GM21825 (cell line): ENCODE measurements at regions not wholly inside any gene's neighbourhood (a gene's known extent, or its start where the extent isn't known, plus 50 kb on each side); places are given as distances from the start of the nearest gene placed in this dataset.

Experiments
- ATAC-seq: cut with Tn5 transposase; IDR thresholded peaks from one replicate; pipeline ENCODE4 v1.9.1; 2021; ENCODE audit warnings: mild to moderate bottlenecking, moderate library complexity; ENCODE audit not compliant: unreplicated experiment

DNA sequence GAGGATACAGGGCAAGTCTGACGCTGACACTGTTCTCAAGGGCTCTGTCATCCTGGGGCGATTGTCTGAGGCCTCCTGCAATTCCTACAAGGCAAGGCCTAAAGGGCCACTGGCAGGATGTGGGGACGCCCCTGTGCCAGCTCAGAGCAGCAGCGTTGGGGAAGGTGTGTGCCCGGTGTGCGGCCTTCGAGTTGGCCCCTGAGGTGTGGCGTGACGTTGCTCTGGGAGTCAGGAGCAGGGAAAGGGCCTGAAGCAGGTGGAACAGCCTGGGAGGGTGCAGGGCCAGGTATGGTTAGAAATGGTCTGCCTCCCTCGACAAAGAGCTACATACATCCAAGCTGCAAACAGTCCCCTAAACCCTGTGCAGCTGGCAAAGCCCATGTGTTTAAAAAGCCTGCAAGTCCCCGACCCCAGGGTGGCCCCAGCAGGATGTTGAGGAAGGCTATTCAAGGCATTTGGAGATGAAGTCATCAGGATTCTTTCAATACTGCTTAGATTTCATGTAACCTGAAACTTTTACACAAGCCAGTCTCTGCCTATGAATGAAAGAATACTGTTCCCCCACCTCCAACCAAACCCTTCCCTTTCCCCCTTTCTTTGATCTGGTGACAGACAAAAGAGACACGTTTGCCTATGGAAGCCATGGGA, 142.5 kb upstream of the TNS3 start:
- no peak for ATAC-seq

DNA sequence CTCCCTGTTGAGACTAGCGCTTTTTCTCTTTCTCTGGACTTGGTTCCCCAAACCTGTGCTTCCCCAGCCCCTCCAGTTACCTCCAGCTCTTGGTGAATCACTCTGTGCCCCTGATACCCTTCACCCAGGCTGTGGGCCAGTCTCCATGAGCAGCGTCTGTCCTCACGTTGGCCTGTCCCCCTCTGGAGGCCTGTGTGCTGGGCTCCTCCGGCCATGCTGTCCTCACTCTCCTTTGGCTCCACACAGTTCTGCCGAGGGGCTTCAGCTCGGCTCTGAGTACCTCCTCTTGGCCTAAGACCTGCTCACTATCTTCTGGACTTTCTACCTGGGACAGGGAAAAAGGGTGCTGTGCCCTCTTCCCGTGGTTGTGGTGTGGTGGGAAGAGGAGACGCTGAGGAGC, 140.2 kb upstream of the TNS3 start:
- no peak for ATAC-seq

DNA sequence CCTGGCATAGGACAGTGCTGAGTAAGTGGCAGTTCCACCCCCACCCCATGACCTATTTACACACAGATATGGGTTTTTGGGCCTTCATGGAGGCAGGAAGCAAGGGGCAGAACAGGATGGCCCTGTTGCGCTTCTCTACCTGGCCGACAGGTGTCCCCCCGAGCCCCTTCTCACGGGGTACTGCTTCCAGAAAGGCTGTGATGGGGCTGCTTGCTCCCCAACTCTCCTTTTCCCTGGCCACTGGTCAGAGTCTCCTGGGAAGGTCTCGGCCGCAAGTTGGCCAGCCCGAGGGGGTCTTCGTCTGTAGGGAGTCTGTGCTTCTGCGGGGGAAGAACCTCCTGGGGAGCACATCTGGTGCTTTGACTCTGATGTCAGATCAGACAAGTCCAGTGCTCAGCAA, 139.8 kb upstream of the TNS3 start:
- ATAC-seq: no peak

DNA sequence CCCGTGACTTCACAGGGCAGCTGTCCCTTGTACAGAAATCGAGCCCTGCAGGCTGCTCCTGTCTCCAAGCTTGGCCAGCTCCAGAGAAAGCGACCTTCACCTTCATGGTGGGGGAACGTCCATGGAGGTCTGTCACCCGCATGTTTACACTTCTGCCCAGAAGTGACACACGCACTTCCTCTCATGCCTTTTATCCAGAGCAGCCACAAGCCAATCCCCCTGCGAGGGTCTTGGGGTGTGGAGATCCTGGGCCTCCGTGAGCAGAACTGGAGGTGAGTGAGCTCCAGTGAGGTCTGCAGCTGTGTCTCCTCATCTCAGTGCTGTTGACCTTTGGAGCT, 139.0 kb upstream of the TNS3 start:
- no peak for ATAC-seq

DNA sequence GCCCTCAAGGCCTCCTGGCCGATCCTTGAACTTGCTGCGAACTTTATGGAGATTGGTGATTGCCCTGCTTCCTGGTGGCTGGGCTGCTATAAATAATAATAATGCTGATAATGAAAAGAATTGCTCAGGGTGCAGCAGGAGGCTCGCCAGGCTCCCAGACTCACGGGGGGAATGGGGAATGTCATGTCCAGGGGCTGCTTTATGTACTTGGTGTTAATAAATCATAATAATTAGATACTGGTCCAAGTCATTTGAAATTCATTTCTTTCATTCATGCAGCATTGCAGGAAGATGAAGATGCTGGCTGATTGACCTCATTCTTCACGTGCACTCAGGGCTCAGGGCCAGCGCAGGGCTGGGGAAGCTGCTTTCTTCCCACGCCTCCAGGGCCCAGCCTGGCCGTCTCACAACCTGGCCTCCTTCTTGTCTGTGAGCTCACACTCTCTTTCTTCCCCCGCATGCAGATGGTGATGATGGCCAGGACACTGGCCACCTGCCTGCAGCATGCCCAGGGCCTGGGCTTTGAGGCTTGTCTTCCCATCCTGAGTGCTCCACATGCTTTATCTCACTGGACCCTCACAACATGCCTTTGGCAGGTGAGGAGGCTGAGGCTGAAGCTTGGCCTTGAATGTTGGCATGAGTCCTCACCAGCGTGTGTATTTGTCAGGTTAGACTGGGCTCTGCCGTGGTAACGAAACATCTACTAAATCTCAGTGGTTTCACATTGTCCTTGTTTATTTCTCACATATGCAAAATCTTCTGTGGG, 138.4 kb upstream of the TNS3 start:
- ATAC-seq: peak; percentile 65

DNA sequence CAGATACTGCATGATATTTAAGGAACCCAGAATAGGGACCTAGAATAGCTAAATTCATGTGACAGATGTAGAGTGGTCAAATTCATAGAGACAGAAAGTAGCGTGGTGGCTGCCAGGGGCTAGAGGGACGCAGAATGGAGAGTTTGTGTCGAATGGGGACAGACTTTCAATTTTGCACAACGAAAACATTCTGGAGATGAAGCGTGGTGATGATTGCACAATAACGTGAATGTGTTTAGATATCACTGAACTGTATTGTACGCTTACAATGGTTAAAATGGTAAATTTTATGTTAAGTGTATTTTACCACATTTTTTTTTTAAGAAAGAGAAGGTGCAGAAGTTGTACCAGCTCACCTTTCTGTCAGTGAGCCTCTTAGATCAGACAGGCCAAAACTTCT, 137.8 kb upstream of the TNS3 start:
- ATAC-seq: no peak

DNA sequence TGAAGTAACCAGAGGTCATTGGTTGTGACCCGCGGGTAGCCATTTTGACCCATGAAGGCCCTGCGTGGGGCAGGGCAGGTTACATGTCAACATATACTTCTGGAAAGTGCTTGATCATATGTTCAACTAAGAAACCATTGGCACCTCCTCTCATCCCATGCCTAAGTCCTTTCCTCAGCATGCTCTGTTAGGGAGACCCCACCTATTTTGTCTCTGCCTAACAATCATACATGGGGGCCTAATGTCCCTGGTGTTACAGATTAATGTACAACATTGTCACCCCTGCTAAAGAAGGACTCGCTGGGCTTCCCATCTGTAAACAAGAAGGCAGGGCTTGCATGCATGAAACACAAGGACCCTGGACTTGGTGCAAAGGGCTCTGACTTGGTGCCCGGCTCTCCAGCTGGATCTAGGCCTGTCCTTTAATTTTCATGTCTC, 133.7 kb upstream of the TNS3 start:
- ATAC-seq: no peak

DNA sequence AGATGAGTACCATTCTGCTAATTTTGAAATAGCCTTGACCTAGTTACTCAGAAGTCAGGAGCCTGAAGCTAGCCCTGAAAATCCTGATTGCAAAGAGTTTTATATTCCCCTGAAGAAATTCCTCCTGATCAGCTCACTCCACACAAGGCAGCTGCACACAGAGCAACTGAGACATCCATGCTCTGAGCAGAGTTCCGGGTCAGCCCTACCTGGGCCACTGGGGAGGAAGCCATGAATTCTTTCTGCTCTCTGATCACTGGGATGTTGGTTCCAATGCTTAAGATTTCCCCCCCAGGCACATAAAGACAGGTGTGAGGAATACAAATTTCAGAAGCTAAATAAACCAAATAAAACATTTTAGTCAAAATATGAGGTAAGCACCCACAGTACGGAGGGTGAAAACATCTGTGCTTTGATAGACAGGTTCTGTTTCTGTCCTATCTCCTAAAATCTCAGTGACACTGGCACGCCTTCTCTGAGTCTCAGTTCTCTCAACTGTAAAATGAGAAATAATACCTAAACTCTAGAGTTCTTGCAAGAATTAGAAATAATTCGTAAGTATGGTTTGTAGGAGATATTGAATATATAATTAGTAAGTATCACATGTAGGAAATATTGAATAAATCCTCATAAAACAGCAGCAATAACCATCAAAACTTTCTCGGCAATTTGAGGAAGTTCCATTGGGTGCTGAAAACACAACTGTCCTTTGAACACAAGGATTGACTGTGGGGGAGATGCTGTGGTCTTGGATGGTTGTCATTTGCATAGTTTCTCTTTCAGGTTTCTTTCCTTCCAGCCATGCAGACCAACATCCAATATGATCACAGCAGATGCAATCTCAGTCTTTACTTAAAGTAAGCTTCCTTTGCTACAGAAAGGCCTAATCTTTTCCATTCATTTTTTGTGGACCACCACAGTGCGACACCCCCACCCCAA, 133.0 kb upstream of the TNS3 start:
- ATAC-seq: peak; percentile 96

DNA sequence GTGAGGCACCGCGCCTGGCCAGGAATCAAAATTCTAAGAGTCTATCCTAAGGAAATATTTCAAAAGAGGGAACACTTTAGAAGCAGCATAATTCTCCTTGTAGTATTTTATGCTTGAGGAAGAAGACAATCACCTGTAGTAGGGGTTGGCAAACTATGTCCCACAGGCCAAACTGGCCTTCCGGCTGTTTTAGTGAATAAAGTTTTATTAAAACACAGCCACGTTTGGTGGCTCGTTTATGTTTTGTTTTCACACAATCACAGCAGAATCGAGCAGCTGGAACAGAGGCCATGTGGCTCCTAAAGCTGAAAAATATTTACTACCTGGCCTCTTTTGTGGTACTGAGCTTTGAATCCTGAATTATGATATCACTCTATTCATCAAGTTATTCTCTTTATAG, 131.7 kb upstream of the TNS3 start:
- ATAC-seq: no peak

DNA sequence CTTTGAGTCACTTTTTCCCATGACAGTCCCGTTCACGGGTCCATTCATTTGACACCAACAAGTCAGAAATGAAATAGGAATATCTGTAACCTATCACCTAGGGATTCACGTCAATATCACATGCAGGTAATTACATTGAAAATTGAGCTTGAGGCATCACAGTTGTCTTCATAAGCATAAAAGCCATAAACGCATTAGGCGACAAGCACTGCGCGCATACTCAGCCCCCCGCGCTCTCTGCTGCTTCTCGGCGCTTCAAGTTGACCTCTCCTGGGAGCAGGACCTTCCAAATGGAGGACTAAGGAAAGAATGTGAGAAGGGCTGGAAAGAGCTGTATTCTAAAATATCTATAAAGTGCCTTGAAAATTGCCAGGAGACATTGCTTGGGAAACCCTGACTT, 130.5 kb upstream of the TNS3 start:
- no peak for ATAC-seq

DNA sequence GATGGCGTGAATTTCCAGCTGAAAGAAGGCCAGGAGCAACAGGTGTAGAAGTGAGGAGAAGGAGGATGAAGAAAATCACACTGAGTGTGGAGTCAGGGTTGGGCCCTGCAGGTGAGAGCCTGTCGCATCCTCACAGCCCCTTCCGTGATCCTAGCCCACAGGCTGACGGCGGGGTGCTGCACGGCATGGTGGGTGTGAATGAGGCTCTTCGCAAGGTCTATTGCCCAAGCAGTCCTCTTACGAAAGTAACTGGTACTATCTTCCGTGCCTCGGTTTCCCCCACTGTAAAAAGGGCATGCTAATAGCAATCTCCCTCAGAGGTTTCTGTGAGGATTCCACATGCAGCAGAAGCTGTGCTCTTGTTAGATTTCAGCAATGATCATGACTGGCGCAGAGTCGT, 129.9 kb upstream of the TNS3 start:
- no peak for ATAC-seq

DNA sequence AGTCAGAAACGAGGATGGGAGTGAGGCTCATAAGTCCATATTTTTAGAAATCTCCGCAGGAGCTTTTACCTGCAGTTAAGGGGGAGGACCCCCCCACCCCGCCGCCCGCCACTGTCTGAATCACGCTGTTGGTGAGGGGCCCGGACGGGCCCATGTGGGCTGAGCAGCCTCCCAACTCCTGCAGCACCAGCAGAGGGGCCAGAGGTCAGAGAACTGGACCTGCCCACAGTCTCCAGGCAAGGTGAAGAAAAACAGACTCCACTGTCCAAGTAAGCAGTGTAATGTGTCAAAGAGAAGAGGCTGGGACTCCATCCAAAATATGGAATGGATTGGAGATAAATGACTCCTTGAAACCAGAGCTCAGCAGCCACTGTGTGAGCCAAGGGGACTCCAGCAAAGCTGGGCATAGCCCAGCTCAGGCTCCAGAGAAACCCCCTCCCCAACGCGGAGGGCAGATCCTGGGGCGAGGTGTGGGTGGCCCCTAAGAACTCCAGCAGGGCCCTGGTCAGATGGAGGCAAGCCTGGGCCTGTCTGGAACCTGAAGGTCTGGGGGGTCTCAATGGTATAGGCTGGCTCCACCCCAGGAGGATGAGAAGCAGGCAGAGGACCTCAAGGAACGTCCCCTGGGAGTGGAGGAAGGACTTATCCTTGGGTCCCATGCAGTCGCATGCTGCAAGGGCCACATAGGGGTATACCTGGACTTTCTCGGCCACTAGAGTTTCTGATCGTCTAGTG, 128.5 kb upstream of the TNS3 start:
- no peak for ATAC-seq

DNA sequence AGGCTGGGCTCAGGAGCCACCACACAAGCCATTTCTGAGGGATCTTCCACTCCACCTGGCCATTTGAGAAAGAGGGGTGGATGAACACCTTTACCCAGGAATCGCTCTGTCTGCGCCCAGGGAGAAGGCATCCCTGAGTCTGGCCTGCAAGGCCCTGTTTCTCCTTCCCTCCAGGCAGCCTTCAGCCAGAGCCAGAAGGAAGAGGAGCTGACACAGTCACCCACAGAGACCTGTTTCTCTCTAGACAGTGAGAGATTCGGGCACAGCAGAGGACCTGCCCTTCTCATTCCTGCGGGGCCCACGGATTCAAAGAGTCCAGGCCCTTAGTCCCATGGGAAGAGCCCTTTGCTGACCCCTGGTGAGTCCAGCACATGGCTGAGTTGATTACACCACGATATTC, 127.5 kb upstream of the TNS3 start:
- ATAC-seq: no peak

DNA sequence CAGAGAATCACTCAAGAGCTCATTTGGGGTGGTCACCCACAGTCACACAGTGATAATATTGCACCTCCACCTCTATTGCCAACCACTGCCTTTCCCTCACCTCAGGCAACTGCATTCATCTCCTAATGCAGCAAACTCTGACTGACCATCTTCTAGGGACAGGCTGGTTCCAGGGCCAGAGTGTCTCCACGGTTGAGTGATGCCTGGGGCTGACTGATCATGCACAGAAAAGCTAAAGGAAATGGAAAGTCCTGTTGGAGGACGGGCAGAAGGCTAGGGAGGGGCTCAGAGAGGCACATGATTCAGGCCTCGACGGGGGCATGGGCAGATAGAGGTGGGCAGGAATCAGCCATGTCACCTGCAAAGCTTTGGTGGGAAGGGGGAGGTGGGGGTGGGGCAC, 127.1 kb upstream of the TNS3 start:
- no peak for ATAC-seq

DNA sequence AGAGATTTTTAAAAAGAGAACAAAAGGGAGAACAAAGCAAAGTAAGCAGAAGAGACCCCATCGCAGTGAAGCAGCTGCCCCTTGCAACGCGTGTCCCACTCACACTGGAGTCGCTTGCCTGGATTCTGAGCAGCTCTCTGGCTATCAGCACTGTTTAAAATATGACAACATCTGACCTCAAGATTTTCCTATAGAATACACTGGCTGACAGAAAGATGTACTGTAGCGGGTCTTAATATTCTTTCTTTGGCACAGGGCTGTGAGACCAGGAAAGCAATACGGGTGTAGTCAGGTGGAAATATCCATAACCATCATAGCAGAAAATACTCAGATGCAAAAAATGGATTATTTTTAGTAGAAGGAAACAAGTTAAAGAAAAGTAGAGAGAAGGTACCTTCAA, 125.7 kb upstream of the TNS3 start:
- ATAC-seq: no peak

DNA sequence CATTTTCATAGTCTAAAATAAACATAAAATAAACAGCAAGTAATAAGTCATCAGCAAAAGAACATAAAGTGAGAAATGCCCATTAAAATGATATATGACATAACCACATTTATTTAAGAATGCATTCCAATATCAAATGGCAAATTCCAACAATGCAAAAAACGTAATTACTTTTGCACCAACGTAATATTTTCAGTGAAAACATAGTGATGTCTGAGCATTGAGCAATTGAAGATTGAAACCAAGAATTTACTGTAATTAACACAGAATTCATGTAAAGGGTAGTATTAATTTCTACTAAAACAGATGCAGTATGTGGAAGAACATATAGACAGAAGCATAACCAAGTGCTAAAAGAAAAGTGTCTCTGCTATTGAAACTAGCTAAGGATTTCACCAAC, 123.0 kb upstream of the TNS3 start:
- ATAC-seq: no peak

DNA sequence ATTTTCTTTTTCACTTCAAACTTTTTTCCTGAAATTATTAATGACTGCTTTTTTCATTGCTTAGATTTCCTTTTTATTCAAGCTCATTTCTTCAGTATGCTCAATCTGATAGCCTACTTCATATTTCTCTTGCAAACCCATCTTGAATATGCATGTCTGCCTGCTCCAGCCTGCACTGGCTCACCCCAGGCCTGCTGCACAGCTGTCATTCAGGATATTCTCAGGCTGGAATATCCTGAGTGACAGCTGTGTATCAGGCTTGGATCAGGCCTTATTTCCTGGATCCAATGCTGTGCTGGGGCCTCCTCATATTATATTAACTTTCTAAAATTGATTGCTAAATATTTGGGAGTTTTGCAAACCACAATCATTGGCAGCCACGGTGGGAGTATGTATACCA, 120.2 kb upstream of the TNS3 start:
- no peak for ATAC-seq

DNA sequence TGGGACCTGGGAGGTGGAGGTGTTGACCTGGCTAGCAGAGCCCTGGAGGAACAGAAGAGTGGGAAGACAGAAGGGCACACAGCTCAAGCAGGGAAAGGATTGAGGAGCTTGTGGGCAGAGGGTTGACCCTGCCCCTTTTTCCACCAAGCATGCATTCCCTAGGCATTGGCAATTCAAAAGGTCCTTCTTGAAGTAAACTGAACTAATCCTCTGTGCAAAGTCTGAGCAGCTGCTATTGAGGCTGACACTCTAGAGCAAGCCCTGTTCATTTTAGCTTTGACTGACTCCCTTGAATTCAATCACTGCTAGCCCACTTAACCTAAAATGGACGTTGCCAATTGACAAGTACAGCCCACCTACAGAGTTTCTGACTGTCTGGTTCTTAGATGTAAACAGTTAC, 116.5 kb upstream of the TNS3 start:
- ATAC-seq: no peak

DNA sequence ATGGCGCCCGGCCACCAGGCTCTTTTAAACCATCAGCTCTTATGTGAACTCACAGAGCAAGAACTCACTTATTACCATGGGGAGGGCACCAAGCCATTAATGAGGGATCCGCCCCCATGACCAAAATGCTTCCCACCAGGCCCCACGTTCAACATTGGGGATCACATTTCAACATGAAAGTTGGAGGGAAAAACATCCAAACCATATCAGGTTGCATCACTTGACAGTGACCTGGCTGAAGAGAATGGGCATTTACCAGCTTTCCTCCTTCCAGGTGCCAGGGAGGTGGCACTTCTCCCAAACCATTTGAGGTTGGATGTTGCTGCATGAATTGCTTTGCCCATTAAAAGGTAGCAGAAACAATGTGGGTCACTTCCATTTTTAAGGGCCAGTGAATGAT, 115.6 kb upstream of the TNS3 start:
- no peak for ATAC-seq

DNA sequence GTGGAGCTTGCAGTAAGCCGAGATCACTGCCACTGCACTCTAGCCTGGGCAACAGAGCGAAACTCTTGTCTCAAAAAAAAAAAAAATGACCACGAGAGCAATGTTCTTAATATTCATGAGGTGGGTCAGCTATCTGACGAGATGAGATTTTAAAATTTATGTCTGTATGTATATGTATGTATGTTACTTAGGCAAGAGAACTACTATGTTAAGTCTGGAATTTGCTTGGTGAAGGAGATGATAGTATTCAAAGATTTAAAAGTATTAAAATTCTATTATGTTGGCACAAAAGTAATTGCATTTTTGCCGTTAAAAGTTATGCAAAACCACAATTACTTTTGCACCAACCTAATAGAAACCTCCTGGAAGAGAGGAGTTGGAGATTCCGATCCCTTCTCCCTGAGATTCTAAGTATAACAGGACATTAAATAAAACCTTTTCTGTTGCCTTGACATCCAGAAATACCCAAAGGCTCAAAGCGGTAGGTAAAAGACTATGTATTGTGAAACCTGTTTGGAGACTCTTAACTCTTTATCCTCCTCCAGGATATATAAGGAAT, 114.3 kb upstream of the TNS3 start:
- no peak for ATAC-seq

DNA sequence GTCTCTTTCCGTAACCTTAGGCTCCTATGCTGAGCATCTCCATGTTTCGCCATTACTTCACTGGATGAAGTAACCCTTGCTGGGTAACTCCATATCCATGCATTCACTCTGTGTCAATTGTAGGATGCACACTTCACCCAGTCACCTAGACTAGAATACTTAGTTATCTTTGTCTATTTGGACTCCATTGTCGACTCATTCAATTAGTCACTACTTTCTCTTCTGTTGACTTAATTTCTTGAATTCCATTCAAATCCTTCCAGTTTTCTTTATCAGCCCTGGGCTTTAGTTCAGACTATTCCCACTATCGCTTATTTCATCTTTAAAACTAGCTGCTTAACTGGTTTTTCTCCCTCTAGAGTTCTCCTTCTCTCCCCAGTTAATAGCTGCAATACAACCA, 111.3 kb upstream of the TNS3 start:
- ATAC-seq: no peak
